Activated CD8-positive, alpha-beta memory T cell treated with anti-CD3 and anti-CD28 coated beads for 24 hours (primary cell): ENCODE measurements at regions not wholly inside any gene's neighbourhood (a gene's known extent, or its start where the extent isn't known, plus 50 kb on each side); places are given as distances from the start of the nearest gene placed in this dataset.

Source experiments
- DNase-seq: peaks from one replicate; pipeline ENCODE4 v3.0.0-alpha.2; 2020

DNA sequence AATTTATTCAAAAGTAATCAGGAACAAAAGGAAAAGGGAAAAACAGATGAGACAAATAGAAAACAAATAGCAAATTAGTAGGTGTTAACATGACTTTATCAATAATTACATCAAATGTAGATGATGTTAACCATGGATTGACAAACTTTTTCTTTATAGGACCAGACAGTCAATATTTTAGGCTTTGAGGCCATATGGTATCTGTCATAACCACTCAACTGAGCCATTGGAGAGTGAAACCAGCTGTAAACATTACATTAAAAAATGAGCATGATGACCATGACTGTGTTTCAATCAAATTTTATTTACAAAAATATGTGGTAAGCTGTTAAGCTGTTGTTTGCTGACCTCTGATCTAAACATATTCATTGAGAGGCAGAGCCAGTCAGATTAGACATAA, 118.5 kb upstream of the NWD2 start:
- DNase-seq: no peak

DNA sequence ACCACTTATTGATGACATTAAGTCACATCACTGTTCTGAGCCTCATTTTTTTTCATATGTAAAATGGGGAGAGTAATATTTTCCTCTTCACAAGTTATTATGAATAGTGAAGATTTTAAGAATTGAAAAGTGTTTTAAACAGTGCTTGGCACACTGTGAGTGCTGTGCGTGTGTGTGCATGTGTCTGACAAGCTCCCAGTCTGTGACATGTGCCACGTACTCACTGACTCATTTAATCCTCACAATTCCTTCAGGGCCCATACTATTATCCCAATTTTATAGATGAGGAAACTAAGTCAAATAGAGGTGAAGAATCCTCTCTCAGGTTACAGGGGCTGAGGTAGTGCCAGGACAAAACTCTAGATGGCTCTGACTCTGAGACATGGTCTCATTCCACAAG, 114.1 kb upstream of the NWD2 start:
- no peak for DNase-seq

DNA sequence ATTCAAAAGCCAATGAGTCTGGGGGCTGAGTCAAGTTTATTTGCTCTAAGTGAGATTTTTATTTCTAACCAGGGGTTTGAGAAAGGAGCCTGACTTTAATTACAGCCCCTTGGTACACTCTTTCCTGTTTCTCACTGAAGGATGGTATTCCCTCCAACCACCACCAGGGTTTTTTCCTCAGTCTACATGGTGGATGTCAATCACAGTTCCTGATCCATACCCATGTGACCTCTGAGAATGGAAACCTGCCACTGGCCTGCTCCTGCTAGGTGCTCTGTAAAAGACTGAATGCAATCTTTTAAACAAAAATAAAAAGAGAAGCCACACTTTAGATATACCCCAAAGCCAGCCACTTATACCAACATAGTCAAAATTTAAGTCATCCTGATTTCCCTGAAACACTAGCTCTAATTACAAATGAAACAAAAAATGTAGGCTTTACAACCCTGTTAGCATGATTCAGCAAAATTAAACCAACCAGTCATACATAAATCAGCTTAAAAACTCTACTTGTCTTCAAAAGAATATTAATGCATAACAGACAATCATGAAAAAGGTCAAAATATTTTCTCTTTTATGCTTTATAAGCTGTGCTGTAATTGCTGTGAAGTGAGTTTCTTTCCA, 112.1 kb upstream of the NWD2 start:
- DNase-seq: no peak

DNA sequence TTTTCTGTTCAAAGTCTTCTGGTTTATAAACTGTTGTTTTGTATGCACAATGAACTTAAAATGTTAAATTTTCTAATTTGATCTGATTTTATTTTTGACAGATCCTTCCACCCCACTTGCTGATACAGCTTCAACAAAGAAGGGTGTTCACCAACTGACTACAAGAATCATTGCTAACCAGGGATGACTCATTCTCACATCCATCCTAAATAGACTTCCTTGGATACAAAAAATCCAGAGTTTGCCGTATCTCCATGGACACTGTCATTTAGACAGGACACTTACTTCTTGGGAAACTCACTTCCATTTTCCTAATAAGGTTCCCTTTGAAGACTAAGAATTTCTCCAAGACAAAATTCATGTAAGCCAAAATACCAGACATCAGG, 111.6 kb upstream of the NWD2 start:
- DNase-seq: no peak

DNA sequence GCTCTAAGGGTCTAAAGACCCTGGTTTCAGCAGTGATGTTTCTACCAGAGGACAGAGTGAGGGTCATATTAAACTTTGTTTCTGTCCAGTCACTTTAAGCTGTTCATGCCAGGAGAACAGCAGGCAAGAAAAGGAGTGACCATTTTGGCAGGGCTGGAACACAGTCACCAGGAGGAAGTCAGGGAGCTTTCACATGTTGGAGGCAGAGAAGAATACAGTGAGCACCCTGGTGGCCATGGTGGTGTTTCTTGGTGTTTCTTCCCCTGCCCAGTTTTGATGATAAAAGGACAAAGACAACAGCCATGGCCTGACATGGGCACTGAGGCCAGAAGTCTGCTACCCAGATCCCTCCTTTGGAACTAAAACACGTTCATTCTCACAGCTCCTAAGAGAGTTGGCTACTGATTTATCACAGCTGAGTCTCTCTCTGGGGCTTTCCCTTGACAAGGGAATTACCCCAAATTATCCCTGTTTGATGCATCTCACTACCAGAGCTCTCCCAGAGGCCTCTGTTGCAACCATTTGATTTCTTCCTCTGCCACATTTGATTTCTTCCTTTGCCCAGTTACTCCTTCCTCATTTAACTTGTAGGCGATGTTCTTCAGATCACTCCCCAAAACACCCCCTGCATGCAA, 106.4 kb upstream of the NWD2 start:
- no peak for DNase-seq

DNA sequence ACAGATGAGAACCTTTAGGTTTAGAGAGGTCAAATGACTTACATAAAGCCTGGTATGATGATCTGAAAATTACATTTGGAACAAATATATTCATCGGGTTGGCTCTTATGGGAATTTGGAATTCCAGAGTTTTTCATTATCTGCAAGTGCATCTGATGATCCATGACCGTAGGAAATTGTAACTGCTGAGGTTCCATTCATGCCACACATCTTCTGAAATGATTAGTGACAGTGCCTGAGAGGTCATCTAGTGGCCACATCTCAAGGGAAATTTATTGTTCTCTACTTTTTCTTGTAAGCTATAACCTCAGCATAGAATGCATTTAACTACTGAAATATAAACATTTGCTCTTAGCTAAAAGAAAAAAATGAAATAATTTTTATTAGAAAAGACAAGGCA, 105.8 kb upstream of the NWD2 start:
- DNase-seq: no peak

DNA sequence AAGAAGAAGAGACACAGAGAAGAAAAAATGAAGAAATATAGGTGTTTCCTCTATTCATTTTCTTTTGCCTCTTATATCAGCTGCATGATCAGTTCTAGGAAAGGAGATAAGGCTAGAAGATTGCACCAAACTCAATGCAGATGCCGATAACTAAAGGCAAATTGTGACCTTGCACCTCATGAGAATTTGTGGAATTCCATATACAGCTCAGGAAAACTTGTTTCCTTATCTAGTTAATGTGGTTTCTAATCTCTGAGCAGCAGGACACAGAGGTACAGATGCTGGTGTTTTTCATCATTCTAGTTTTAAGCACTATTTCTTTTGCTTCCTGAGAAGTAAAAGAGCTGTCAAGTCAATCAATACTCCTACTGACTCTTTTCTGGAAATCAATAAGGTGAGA, 104.6 kb upstream of the NWD2 start:
- DNase-seq: no peak

DNA sequence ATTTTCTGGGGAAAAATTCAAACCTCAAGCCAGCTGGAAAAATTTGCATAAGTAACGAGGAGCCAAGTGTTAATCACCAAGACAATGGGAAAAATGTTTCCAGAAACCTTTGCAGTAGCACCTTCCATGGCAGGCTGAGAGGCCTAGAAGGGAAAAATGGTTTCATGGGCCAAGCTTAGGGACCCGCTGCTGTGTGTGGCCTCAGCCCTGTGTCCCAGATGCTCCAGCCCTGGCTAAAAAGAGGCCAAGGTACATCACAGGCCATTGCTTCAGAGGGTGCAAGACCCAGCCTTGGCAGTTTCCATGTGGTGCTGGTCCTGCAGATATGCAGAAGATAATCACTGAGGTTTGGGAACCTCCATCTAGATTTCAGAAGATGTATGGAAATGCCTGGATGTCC, 98.3 kb upstream of the NWD2 start:
- DNase-seq: no peak

DNA sequence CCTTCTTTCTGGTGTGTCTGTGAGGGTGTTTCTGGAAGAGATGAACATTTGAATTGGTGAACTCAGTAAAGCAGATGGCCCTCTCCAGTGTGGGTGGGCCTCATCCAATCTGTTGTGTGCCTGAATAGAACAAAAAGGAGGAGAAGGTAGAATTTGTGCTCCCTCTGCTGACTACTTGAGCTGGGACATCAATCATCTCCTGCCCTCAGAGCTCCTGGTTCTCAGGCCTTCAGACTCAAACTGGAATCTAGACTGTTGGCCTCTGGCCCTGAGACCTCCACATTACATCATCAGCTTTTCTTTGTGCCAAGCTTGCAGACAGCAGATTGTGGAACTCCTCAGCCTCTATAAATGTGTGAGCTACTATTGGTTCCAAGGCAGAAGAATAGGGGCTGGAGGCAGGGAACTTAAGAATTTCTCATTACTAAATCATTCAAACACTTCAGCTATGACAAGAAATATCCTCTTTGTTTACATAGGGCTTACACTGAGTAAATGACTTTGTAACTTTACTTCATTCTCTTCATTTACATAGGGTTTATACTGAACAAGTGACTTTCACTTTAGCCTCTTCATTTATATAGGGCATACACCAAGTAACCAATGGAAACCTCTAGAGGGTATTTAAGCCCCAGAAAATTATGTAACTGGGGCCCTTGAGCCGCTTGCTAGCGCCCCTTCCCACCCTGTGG, 86.9 kb upstream of the NWD2 start:
- no peak for DNase-seq

DNA sequence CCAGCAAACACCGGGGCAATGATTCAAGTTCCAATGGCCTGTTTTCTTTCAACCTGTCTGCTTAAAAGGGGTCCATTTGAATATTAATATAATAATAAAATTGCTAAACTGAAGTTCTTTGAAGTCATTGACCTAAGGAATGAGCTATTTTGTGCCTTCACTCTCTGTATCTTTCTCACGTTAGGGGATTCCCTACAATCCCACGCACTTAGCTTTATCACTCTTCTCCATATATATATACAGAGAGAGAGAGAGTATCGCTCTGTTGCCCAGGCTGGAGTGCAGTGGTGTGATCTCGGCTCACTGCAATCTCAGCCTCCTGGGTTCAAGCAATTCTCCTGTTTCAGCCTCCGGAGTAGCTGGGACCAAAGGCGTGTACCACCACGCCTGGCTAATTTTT, 83.9 kb upstream of the NWD2 start:
- DNase-seq: no peak

DNA sequence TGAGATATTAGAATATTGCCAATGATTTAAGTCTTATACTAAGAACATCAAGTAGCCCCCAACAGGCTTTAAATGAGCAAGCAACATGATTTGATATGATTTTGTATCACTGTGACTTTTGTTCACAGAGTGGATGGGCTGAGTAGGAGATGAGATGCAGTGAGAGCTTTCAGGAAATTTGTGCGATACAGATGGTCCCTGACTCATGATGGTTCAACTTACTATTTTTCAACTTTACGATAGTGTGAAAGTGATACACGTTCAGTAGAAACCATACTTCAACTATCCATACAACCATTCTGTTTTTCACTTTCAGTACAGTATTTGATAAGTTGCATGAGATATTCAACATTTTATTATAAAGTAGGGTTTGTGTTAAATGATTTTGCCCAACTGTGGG, 78.7 kb upstream of the NWD2 start:
- no peak for DNase-seq

DNA sequence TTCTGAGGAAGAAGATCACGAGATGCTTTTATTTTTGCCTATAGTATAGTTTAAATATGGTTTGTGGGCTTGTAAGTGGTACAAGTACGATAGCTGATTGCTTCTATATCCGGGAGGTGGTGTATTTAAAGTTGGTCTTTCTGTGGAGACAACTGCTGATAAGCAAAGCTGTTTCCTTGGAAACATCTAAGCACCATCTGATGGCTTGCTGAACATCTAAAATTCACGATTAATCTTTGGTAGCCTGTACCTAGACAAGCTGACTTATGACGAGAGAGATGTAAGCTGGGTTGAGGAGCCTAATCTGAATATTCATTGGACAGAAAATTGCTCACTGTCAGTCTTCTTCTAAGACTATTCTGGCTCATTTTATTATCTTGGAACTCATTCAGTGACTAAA, 74.6 kb upstream of the NWD2 start:
- no peak for DNase-seq

DNA sequence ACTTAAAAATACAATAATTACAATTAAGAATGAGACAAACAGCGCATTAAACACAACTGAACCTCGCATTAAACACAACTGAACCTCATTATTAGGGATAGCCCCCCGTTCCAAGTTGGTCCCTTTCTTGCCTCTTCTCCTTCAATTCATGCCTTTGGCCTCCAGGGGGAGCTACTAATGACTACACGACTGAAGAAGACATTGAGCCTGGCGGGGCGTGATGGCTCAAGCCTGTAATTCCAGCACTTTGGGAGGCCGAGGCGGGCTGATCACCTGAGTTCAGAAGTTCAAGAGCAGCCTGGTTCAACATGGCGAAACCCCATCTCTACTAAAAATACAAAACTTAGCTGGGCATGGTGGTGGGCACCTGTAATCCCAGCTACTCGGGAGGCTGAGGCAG, 56.4 kb upstream of the NWD2 start:
- DNase-seq: no peak
